Activated CD4-positive, alpha-beta T cell treated with anti-CD3 and anti-CD28 coated beads, Interleukin-10, Interleukin-2, amounts not matched to agents 100 ng/mL and 50 ng/mL, durations not matched to agents 16 hours and 8 hours (primary cell): ENCODE measurements at regions not wholly inside any gene's neighbourhood (a gene's known extent, or its start where the extent isn't known, plus 50 kb on each side); places are given as distances from the start of the nearest gene placed in this dataset.
"Not testable (repeated sequence)": the region's sequence is repeated elsewhere in the genome, so short reads cannot be mapped to it uniquely, and the experiment has no call there.

Experiments
- DNase-seq: peaks from one replicate; pipeline ENCODE4 v3.0.0-alpha.2; 2020

GRCh38 chr7:65809259-65809981 is 63.5 kb upstream of the VKORC1L1 start:
- DNase-seq = peak; percentile 64

DNA sequence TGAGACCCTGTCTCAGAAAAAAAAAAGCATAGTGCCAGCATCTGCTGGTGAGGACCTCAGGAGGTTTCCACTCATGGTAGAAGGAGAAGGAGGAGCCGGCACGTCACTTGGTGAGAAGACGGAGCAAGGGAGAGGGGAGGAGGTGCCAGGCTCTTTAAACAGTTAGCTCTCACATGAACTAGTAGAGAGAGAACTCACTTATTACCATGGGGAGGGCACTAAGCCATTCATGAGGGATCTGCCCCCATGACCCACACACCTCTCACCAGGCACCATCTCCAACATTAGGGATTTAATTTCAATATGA is 62.9 kb upstream of the VKORC1L1 start:
- DNase-seq = no peak

- DNase-seq = no peak
These were observed 60.6 kb upstream of the VKORC1L1 start for GRCh38 chr7:65812281-65812680.

- not testable (repeated sequence) for DNase-seq
These were observed 58.2 kb upstream of the VKORC1L1 start for GRCh38 chr7:65814556-65815167.

- no peak for DNase-seq
These were observed 52.5 kb upstream of the VKORC1L1 start for GRCh38 chr7:65820287-65820950.
